Uterus (tissue), 3 donors: ENCODE measurements at regions not wholly inside any gene's neighbourhood (a gene's known extent, or its start where the extent isn't known, plus 50 kb on each side); places are given as distances from the start of the nearest gene placed in this dataset.

Experiments
- DNase-seq, 2 donors: peaks; one replicate each; pipeline ENCODE4 v3.0.0-alpha.2; 2019 to 2020
- H3K27ac ChIP-seq, 2 donors: fragments of 200-600 bp; sonication (generic); 1 replicate in 1 of 2; 2 replicates in 1 of 2; pipeline ENCODE4 v1.5.1; 2016 to 2018
- H3K27me3 ChIP-seq, 2 donors: fragments of 200-600 bp; sonication (generic); one replicate each; pipeline ENCODE4 v1.5.1; 2018 to 2019; ENCODE audit warnings: control low read depth in 1 of 2
- H3K36me3 ChIP-seq, 2 donors: fragments of 200-600 bp; sonication (generic); one replicate each; pipeline ENCODE4 v1.5.1; 2019; ENCODE audit warnings: control low read depth in 1 of 2
- H3K4me1 ChIP-seq, 2 donors: fragments of 200-600 bp; sonication (generic); one replicate each; pipeline ENCODE4 v1.5.1; 2018 to 2019; ENCODE audit warnings: control low read depth in 1 of 2
- H3K4me3 ChIP-seq, 2 donors: fragments of 200-600 bp; sonication (generic); 1 replicate in 1 of 2; 2 replicates in 1 of 2; pipeline ENCODE4 v1.5.1; 2018 to 2019; ENCODE audit warnings: mild to moderate bottlenecking in 1 of 2
- H3K9me3 ChIP-seq, 2 donors: fragments of 200-600 bp; sonication (generic); one replicate each; pipeline ENCODE4 v1.5.1; 2019; ENCODE audit warnings: control low read depth in 1 of 2
- CTCF ChIP-seq, 4 experiments: fragments of 200-600 bp in 2 of 4; fragments of 450-650 bp in 2 of 4; sonication (generic) in 2 of 4; IDR thresholded peaks; one replicate each; pipeline ENCODE4 v1.5.1; 2016 to 2019; ENCODE audit warnings: antibody characterized with exemption in 4 of 4, mild to moderate bottlenecking in 2 of 4, moderate library complexity in 1 of 4
- POLR2A ChIP-seq, 2 donors: fragments of 450-650 bp; IDR thresholded peaks; one replicate each; pipeline ENCODE4 v1.6.1; 2016; ENCODE audit warnings: antibody characterized with exemption in 2 of 2, mild to moderate bottlenecking in 1 of 2, moderate library complexity in 1 of 2
- intact Hi-C: fragments of 100-400 bp; cut with DNase I; formaldehyde crosslinking; loops from one replicate; pipeline ENCODE4 v1.15.1; 2023; ENCODE audit warnings: low total_unique reads
- donor health status: DM: yes; HTN: yes; CAD: no.

DNA sequence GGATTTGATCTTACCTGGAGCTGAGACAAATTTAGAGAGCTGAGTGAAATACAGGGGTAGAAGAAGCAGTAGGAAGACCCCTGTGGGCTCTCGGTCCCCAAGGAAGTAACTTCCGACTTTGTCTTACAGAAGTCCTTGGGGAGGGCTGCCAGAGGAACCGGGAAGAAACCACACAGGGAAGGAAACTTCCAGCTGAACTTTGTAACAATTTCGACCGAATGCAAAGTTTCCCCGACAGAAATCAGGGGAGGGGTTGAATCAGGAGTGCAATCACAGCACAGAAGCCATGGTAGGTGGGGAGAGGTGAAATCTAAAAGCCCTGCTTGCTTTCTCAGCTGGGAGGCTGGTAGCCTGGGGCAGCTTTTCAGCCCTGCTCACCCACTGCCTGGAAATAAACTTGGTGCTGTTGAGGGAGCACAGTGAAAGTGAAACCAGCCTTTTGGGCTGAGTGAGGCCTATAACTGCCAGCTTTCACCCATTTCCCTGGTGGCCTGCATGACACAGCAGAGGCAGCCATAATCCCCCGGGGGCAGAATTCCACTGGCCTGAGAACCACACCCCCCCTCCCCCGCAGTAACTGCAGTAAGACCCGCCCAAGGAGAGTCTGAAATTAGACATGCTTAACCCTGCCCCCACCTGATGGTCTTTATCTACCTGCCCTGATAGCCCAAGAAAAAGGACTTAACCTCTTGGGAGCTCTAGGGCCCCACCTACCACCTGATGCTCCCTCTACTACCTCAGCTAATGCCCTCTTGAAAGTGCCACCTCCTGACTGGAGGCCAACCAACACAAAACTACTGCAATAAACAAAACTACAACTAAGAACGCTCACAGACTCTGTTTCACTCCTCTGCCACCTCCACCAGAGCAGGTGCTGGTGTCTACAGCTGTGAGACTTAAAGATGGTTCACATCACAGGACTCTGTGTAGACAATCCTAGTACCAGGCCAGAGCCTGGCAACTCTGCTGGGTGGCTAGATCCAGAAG, 248.2 kb downstream of the PARM1 start:
- TF ChIP-seq CTCF (IDR thresholded peaks at IDR 0.05) = no peak
- TF ChIP-seq POLR2A (IDR thresholded peaks at IDR 0.05) = no peak
- no peak overlapping the region for H3K4me3 ChIP-seq
- H3K4me1 ChIP-seq = no peaks in the 10 kb centered on the region
- no peak for DNase-seq
- intact Hi-C loops = no loop called here
- H3K27me3 ChIP-seq = no peaks in the 10 kb centered on the region
- no peaks in the 10 kb centered on the region for H3K9me3 ChIP-seq
- H3K27ac ChIP-seq = no peak overlapping the region
- no peaks in the 10 kb centered on the region for H3K36me3 ChIP-seq

GRCh38 chr4:75180217-75180616, 247.3 kb downstream of the PARM1 start:
- Histone ChIP-seq H3K36me3 (no peaks in the 10 kb centered on the region), H3K9me3 (no peaks in the 10 kb centered on the region), H3K27me3 (no peaks in the 10 kb centered on the region), H3K27ac (no peak overlapping the region), H3K4me3 (no peak overlapping the region), H3K4me1 (no peaks in the 10 kb centered on the region)
- TF ChIP-seq CTCF (IDR thresholded peaks at IDR 0.05) = no peak
- TF ChIP-seq POLR2A (IDR thresholded peaks at IDR 0.05) = no peak
- intact Hi-C loops = no loop called here
- DNase-seq = no peak

DNA sequence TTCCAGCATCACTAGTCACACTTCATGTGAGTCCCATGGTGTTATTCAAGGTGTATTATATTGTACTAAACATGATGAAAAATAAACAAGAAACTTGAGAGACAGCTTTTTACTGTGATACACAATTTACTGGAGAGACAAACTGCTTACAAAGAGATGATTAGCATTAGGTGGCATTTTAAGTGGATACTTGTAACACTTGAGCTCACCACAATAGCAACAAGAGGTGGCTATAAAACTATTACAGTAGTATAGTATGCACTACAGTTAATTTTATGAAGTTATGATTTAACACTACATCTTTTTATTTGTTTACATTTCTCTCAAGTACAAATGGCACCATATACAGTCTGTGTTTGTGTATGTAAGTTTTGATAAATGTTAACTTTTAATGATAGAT, 246.6 kb downstream of the PARM1 start:
- DNase-seq = no peak
- H3K9me3 ChIP-seq = no peaks in the 10 kb centered on the region
- H3K36me3 ChIP-seq = no peaks in the 10 kb centered on the region
- no peaks in the 10 kb centered on the region for H3K27me3 ChIP-seq
- no peaks in the 10 kb centered on the region for H3K4me1 ChIP-seq
- intact Hi-C loops = no loop called here
- H3K27ac ChIP-seq = no peak overlapping the region
- H3K4me3 ChIP-seq = no peak overlapping the region
- no peak for TF ChIP-seq CTCF (IDR thresholded peaks at IDR 0.05)

DNA sequence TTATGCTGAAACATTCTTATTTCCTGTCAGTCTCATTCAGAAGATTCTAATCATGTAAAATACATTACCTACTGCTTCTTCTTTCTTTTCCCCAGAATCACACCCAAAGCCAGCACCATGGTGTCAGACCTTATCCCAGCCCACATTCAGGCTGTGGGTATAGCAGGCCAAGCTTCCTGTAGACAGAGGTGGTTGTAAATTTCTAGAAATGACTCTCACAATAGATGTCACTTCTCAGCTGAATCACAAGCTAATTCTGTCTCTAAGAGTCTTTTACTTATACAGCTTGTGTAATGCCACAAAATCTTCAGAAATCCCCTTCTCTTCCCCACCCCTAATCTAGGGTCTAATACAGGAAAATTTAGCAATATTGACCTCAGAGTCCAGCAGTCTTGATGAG, 239.6 kb downstream of the PARM1 start:
- no peaks in the 10 kb centered on the region for H3K4me1 ChIP-seq
- no peaks in the 10 kb centered on the region for H3K9me3 ChIP-seq
- intact Hi-C loops = no loop called here
- TF ChIP-seq POLR2A (IDR thresholded peaks at IDR 0.05) = no peak
- no peak for TF ChIP-seq CTCF (IDR thresholded peaks at IDR 0.05)
- no peaks in the 10 kb centered on the region for H3K36me3 ChIP-seq
- H3K4me3 ChIP-seq = no peak overlapping the region
- no peak for DNase-seq
- no peaks in the 10 kb centered on the region for H3K27me3 ChIP-seq
- H3K27ac ChIP-seq = no peak overlapping the region

- Histone ChIP-seq H3K4me1 (no peaks in the 10 kb centered on the region), H3K27me3 (no peaks in the 10 kb centered on the region), H3K9me3 (no peaks in the 10 kb centered on the region), H3K27ac (no peak overlapping the region), H3K4me3 (no peak overlapping the region), H3K36me3 (no peaks in the 10 kb centered on the region)
- no peak for DNase-seq
- TF ChIP-seq POLR2A (IDR thresholded peaks at IDR 0.05) (no peak), CTCF (IDR thresholded peaks at IDR 0.05) (no peak)
- intact Hi-C loops = no loop called here
These were observed 236.5 kb downstream of the PARM1 start for GRCh38 chr4:75169427-75169826.
